ENCODE measurements at regions not wholly inside any gene's neighbourhood (a gene's known extent, or its start where the extent isn't known, plus 50 kb on each side); places are given as distances from the start of the nearest gene placed in this dataset.

DNA sequence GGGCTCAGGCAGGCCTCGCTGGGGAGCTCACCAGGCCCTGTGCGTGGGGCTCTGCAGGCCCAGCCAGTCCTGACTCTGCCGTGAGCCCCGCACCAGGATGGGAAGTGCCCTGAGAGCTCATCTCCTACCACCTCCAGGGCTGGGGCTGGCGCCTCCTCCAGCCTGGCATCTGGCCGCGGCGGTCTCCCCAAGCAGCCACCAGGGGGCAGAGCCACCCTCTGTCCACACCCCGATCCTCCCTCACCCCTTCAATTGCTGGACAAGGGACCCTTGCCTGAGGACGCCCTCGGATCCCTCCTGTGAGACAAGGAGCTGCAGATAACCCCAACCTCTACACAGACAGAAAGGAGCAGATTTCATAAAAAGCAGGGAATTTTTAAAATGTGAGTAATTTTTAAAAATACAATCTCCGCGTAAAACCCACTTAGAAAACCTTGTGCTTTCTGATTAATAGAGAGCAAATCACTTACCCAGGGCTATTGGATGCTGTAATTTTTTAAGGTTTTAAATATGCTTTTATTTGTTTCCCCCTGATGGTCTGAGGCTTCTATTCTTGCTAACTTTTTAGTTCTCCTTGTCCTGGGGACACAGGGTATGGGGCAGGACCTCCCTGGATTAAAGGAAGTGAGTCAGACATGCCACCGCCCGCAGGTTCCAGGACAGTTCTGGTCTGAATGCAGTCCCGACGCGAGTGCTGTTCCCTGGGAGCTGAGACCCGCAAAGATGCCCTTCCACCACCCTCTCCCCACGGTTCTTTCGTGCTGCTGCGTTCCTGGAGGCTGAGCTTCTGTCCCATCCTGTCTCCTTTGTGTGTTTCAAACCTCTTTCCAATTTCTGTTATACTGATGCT is 52.3 kb upstream of the CHRNA7 start:
- peaks cover 20% of the 10 kb centered on the region for H3K27me3 Mint-ChIP-seq
- peaks cover 16% of the 10 kb centered on the region for H3K4me1 Mint-ChIP-seq (ENCODE audit: low read depth)
- H3K36me3 Mint-ChIP-seq (ENCODE audit: low read depth) = no peaks in the 10 kb centered on the region
- no peaks in the 10 kb centered on the region for H3K9me3 Mint-ChIP-seq
- no peak overlapping the region for H3K27ac Mint-ChIP-seq
- intact Hi-C loops (cut with micrococcal nuclease) = loop anchor here (5.0 kb wide), 1 partner anchor 406 kb away; no protein-coding TSS in a partner anchor
- H3K4me3 Mint-ChIP-seq = no peak overlapping the region
